Gastroesophageal sphincter (tissue), 4 donors: ENCODE measurements at regions not wholly inside any gene's neighbourhood (a gene's known extent, or its start where the extent isn't known, plus 50 kb on each side); places are given as distances from the start of the nearest gene placed in this dataset.

Experiments
- ATAC-seq: fragments of 150-250 bp; one replicate; pipeline ENCODE4 v1.9.1; 2016; ENCODE audit warnings: mild to moderate bottlenecking, moderate library complexity
- H3K27ac ChIP-seq, 4 donors: fragments of 200-600 bp; sonication (generic) in 3 of 4; 1 replicate in 3 of 4; 2 replicates in 1 of 4; pipeline ENCODE4 v1.5.1; 2016 to 2019
- H3K27me3 ChIP-seq: fragments of 200-600 bp; sonication (generic); one replicate; pipeline ENCODE4 v1.5.1; 2019
- H3K36me3 ChIP-seq, 2 donors: fragments of 200-600 bp; sonication (generic); one replicate each; pipeline ENCODE4 v1.5.1; 2019; ENCODE audit warnings: control low read depth in 1 of 2
- H3K4me1 ChIP-seq, 3 donors: fragments of 200-600 bp; sonication (generic); 1 replicate in 2 of 3; 2 replicates in 1 of 3; pipeline ENCODE4 v1.5.1; 2016 to 2019; ENCODE audit warnings: control low read depth in 2 of 3
- H3K4me3 ChIP-seq, 2 donors: fragments of 200-600 bp; sonication (generic); one replicate each; pipeline ENCODE4 v1.5.1; 2019; ENCODE audit warnings: mild to moderate bottlenecking in 1 of 2, moderate library complexity in 1 of 2
- H3K9me3 ChIP-seq, 3 donors: fragments of 200-600 bp; sonication (generic); one replicate each; pipeline ENCODE4 v1.5.1; 2017 to 2019; ENCODE audit warnings: control low read depth in 2 of 3
- CTCF ChIP-seq, 4 experiments: fragments of 200-600 bp in 2 of 4; fragments of 450-650 bp in 2 of 4; sonication (generic) in 1 of 4; IDR thresholded peaks; one replicate each; pipeline ENCODE4 v1.5.1; 2017 to 2019; ENCODE audit warnings: antibody characterized with exemption in 4 of 4, mild to moderate bottlenecking in 2 of 4, moderate library complexity in 2 of 4
- EP300 ChIP-seq: sonication (generic); formaldehyde crosslinking; IDR thresholded peaks from one replicate; pipeline ENCODE4 v1.6.1; 2017; ENCODE audit warnings: antibody characterized with exemption, mild to moderate bottlenecking
- POLR2A ChIP-seq, 2 donors: fragments of 450-650 bp; IDR thresholded peaks; one replicate each; pipeline ENCODE4 v1.6.1; 2017; ENCODE audit warnings: antibody characterized with exemption in 2 of 2, mild to moderate bottlenecking in 2 of 2, moderate library complexity in 1 of 2
- POLR2AphosphoS5 ChIP-seq: sonication (generic); formaldehyde crosslinking; IDR thresholded peaks from one replicate; pipeline ENCODE4 v1.6.1; 2017; ENCODE audit warnings: antibody characterized with exemption
- WGBS, 2 donors: methylation state at CpG; one replicate each; pipeline ENCODE4 v1.1.5; 2018; ENCODE audit warnings: low coverage in 1 of 2; 5-methylcytosine and 5-hydroxymethylcytosine counted together

GRCh38 chr3:170780955-170781354 lies 89.0 kb downstream of the RPL22L1 start:
- no peak overlapping the region for H3K4me3 ChIP-seq
- ATAC-seq: no peak
- TF ChIP-seq POLR2A (IDR thresholded peaks at IDR 0.05) (no peak), EP300 (no peak), CTCF (IDR thresholded peaks at IDR 0.05) (no peak), POLR2AphosphoS5 (no peak)
- peaks cover 0 to 8% (median 0%) of the 10 kb centered on the region in 3 donors for H3K9me3 ChIP-seq
- H3K27ac ChIP-seq: no peak overlapping the region
- H3K27me3 ChIP-seq: peaks cover 7% of the 10 kb centered on the region
- no peaks in the 10 kb centered on the region for H3K36me3 ChIP-seq
- H3K4me1 ChIP-seq: no peaks in the 10 kb centered on the region

- H3K4me3 ChIP-seq: no peak overlapping the region
- WGBS, 2 donors: 58% methylated on average over 1 of the region's 1 CpG; no CpG with 5 or more reads in 1 of the 2 donors
Measured at GRCh38 chr3:170780471-170780870, 89.5 kb downstream of the RPL22L1 start.

GRCh38 chr3:170778240-170779217 lies 91.5 kb downstream of the RPL22L1 start:
- H3K4me1 ChIP-seq: no peaks in the 10 kb centered on the region
- no peak overlapping the region for H3K27ac ChIP-seq
- H3K36me3 ChIP-seq: no peaks in the 10 kb centered on the region
- TF ChIP-seq POLR2AphosphoS5 (no peak), CTCF (IDR thresholded peaks at IDR 0.05) (no peak), POLR2A (IDR thresholded peaks at IDR 0.05) (no peak), EP300 (no peak)
- no peaks in the 10 kb centered on the region for H3K27me3 ChIP-seq
- no peak overlapping the region for H3K4me3 ChIP-seq
- ATAC-seq: no peak
- 82 to 90% methylated on average over 6 of the region's 6 CpGs for WGBS, 2 donors
- H3K9me3 ChIP-seq: peaks cover 0 to 8% (median 0%) of the 10 kb centered on the region in 3 donors

More at GRCh38 chr3:170780471-170780870, 89.5 kb downstream of the RPL22L1 start:
- ATAC-seq: no peak
- Histone ChIP-seq H3K4me1 (no peaks in the 10 kb centered on the region), H3K9me3 (peaks cover 0 to 8% (median 0%) of the 10 kb centered on the region in 3 donors), H3K27me3 (peaks cover 7% of the 10 kb centered on the region), H3K36me3 (no peaks in the 10 kb centered on the region), H3K27ac (no peak overlapping the region)
- TF ChIP-seq POLR2AphosphoS5 (no peak), EP300 (no peak), POLR2A (IDR thresholded peaks at IDR 0.05) (no peak), CTCF (IDR thresholded peaks at IDR 0.05) (no peak)

GRCh38 chr3:170777564-170777926 lies 92.5 kb downstream of the RPL22L1 start:
- Histone ChIP-seq H3K27ac (no peak overlapping the region), H3K36me3 (no peaks in the 10 kb centered on the region), H3K4me1 (no peaks in the 10 kb centered on the region), H3K4me3 (no peak overlapping the region), H3K27me3 (no peaks in the 10 kb centered on the region), H3K9me3 (peaks cover 0 to 8% (median 0%) of the 10 kb centered on the region in 3 donors)
- ATAC-seq: no peak
- TF ChIP-seq POLR2A (IDR thresholded peaks at IDR 0.05) (no peak), EP300 (no peak), CTCF (IDR thresholded peaks at IDR 0.05) (no peak), POLR2AphosphoS5 (no peak)
